Trophoblast cell (in vitro differentiated cells and primary cell): ENCODE measurements at regions not wholly inside any gene's neighbourhood (a gene's known extent, or its start where the extent isn't known, plus 50 kb on each side); places are given as distances from the start of the nearest gene placed in this dataset.

ENCODE experiments used
- DNase-seq, 2 donors: peaks; one replicate each; pipeline ENCODE4 v3.0.0-alpha.2; 2016
- H2AFZ ChIP-seq: 2 replicates; pipeline ENCODE4 v1.6.1; 2013; ENCODE audit warnings: low read length, moderate library complexity, mild to moderate bottlenecking; ENCODE audit not compliant: insufficient read depth, poor library complexity
- H2AK5ac ChIP-seq: 2 replicates; pipeline ENCODE4 v1.6.1; 2013; ENCODE audit warnings: mild to moderate bottlenecking, low read length
- H2BK120ac ChIP-seq: 2 replicates; pipeline ENCODE4 v1.6.1; 2013; ENCODE audit warnings: low read length, mild to moderate bottlenecking, moderate library complexity; ENCODE audit not compliant: insufficient read depth, poor library complexity
- H2BK12ac ChIP-seq: 2 replicates; pipeline ENCODE4 v1.6.1; 2013; ENCODE audit warnings: mild to moderate bottlenecking, low read length, moderate library complexity
- H2BK5ac ChIP-seq: 2 replicates; pipeline ENCODE4 v1.6.1; 2013; ENCODE audit warnings: low read length, low read depth, moderate library complexity, mild to moderate bottlenecking; ENCODE audit not compliant: poor library complexity
- H3K14ac ChIP-seq: 2 replicates; pipeline ENCODE4 v1.6.1; 2013; ENCODE audit warnings: mild to moderate bottlenecking, low read length
- H3K18ac ChIP-seq: 2 replicates; pipeline ENCODE4 v1.6.1; 2013; ENCODE audit warnings: mild to moderate bottlenecking, low read length
- H3K23ac ChIP-seq: 2 replicates; pipeline ENCODE4 v1.6.1; 2013; ENCODE audit warnings: low read length
- H3K27ac ChIP-seq: 2 replicates; pipeline ENCODE4 v1.5.1; 2013; ENCODE audit warnings: low read depth, mild to moderate bottlenecking, inconsistent platforms, low read length, moderate library complexity
- H3K27me3 ChIP-seq: 2 replicates; pipeline ENCODE4 v1.6.1; 2013; ENCODE audit warnings: inconsistent platforms, mild to moderate bottlenecking, low read length, moderate library complexity; ENCODE audit not compliant: insufficient read depth
- H3K36me3 ChIP-seq, 2 experiments: 1 replicate in 1 of 2; 2 replicates in 1 of 2; pipeline ENCODE4 v1.6.1; 2013; ENCODE audit warnings: low read length in 2 of 2, mild to moderate bottlenecking in 2 of 2, moderate library complexity in 1 of 2; ENCODE audit not compliant: insufficient read depth in 2 of 2, control insufficient read depth in 1 of 2
- H3K4ac ChIP-seq: 2 replicates; pipeline ENCODE4 v1.6.1; 2013; ENCODE audit warnings: low read depth, mild to moderate bottlenecking, low read length, moderate library complexity
- H3K4me1 ChIP-seq, 2 experiments: 1 replicate in 1 of 2; 2 replicates in 1 of 2; pipeline ENCODE4 v1.6.1; 2013; ENCODE audit warnings: low read length in 2 of 2, mild to moderate bottlenecking in 2 of 2, moderate library complexity in 1 of 2; ENCODE audit not compliant: insufficient read depth in 2 of 2, control insufficient read depth in 1 of 2
- H3K4me2 ChIP-seq: 2 replicates; pipeline ENCODE4 v1.6.1; 2013; ENCODE audit warnings: inconsistent platforms, mild to moderate bottlenecking, low read length, moderate library complexity
- H3K4me3 ChIP-seq: 2 replicates; pipeline ENCODE4 v1.5.1; 2013; ENCODE audit warnings: mild to moderate bottlenecking, low read depth, low read length, inconsistent platforms
- H3K79me1 ChIP-seq: one replicate; pipeline ENCODE4 v1.6.1; 2013; ENCODE audit warnings: low read length
- H3K79me2 ChIP-seq: 2 replicates; pipeline ENCODE4 v1.6.1; 2013; ENCODE audit warnings: low read length, mild to moderate bottlenecking; ENCODE audit not compliant: control insufficient read depth, insufficient read depth, poor library complexity
- H3K9ac ChIP-seq: 2 replicates; pipeline ENCODE4 v1.6.1; 2013; ENCODE audit warnings: mild to moderate bottlenecking, low read length
- H3K9me3 ChIP-seq: 2 replicates; pipeline ENCODE4 v1.6.1; 2013; ENCODE audit warnings: low read depth, mild to moderate bottlenecking, control low read depth, inconsistent platforms, low read length; ENCODE audit not compliant: insufficient read depth
- H4K12ac ChIP-seq: 2 replicates; pipeline ENCODE4 v1.6.1; 2013; ENCODE audit warnings: low read depth, mild to moderate bottlenecking, low read length, moderate library complexity
- H4K8ac ChIP-seq: 2 replicates; pipeline ENCODE4 v1.6.1; 2013; ENCODE audit warnings: low read depth, mild to moderate bottlenecking, low read length, moderate library complexity
- H4K91ac ChIP-seq: one replicate; pipeline ENCODE4 v1.6.1; 2013; ENCODE audit warnings: low read depth, mild to moderate bottlenecking, low read length, moderate library complexity
- WGBS: extraction: QIAGEN DNeasy Blood & Tissue Kit; methylation state at CpG from one replicate; pipeline ENCODE4 v1.1.7; 2013; ENCODE audit warnings: missing lambda C conversion rate; ENCODE audit not compliant: insufficient read length, insufficient coverage; ENCODE audit errors: extremely low coverage; 5-methylcytosine and 5-hydroxymethylcytosine counted together

DNA sequence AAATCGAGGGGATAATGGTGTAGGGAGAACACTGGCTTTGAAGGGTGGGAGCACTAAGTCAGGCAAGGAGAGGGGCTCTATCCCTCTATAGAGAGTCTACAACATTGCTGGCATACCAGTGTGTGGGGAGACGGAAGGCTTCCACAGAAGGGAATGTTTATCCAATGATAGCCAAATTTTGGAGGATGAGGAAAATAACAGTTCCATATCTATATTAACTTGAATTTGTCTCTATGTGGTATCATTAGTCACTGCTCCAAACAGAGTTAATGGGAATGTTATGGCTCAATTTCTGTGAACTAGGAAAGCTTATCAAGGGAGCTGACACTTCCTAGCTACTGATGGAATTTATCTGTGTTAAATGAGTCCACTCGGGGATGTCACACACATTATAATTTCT is 208.9 kb upstream of the PHACTR1 start:
- Histone ChIP-seq H3K14ac (no peak overlapping the region), H4K12ac (no peak overlapping the region), H3K36me3 (no peaks in the 10 kb centered on the region), H3K4me3 (no peak overlapping the region), H3K18ac (no peak overlapping the region), H3K9me3 (no peaks in the 10 kb centered on the region), H3K4ac (no peak overlapping the region), H3K9ac (no peak overlapping the region), H3K79me1 (no peaks in the 10 kb centered on the region), H4K8ac (no peak overlapping the region), H3K4me1 (no peaks in the 10 kb centered on the region), H3K23ac (no peak overlapping the region), H2BK12ac (no peak overlapping the region), H3K27ac (no peak overlapping the region), H2BK5ac (no peak overlapping the region), H2AFZ (no peak overlapping the region), H3K79me2 (no peaks in the 10 kb centered on the region), H3K4me2 (no peak overlapping the region), H3K27me3 (no peaks in the 10 kb centered on the region), H4K91ac (no peak overlapping the region), H2BK120ac (no peak overlapping the region), H2AK5ac (no peak overlapping the region)
- no peak for DNase-seq
- 100% methylated on average over 1 of the region's 3 CpGs for WGBS

GRCh38 chr6:12508553-12508952 is 208.0 kb upstream of the PHACTR1 start:
- Histone ChIP-seq H2BK120ac (no peak overlapping the region), H3K79me2 (no peaks in the 10 kb centered on the region), H4K8ac (no peak overlapping the region), H2BK12ac (no peak overlapping the region), H3K4ac (no peak overlapping the region), H4K91ac (no peak overlapping the region), H3K27ac (no peak overlapping the region), H3K27me3 (no peaks in the 10 kb centered on the region), H2AFZ (no peak overlapping the region), H2BK5ac (no peak overlapping the region), H3K9ac (no peak overlapping the region), H2AK5ac (no peak overlapping the region), H3K14ac (no peak overlapping the region), H4K12ac (no peak overlapping the region), H3K79me1 (no peaks in the 10 kb centered on the region), H3K9me3 (no peaks in the 10 kb centered on the region), H3K23ac (no peak overlapping the region), H3K4me2 (no peak overlapping the region), H3K36me3 (no peaks in the 10 kb centered on the region), H3K4me3 (no peak overlapping the region), H3K18ac (no peak overlapping the region), H3K4me1 (no peaks in the 10 kb centered on the region)
- DNase-seq, result no peak
- WGBS, result no CpG with 5 or more reads among the region's 4 CpGs

DNA sequence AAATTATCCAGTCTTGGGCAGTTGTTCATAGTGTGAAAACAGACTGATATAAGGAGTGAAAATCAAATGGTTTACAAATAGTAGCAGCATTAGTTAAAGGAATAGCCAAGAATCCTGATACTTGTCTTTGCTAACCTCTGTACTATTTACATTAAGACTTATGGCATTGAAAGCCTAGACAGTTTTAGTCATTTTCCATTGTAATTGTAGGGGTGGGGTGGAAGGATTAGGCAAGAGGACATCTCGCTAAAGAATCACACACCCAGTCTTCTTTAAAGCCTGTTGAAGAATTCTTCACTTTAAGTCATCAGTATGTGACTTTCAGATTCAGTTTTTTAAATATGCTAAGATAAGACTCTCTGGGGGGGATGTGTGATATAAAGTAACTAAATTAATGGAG is 207.5 kb upstream of the PHACTR1 start:
- no CpG with 5 or more reads among the region's 1 CpG for WGBS
- no peaks in the 10 kb centered on the region for H3K9me3 ChIP-seq
- H3K9ac ChIP-seq, result no peak overlapping the region
- no peak overlapping the region for H2BK12ac ChIP-seq
- no peaks in the 10 kb centered on the region for H3K79me2 ChIP-seq
- no peak overlapping the region for H4K8ac ChIP-seq
- no peaks in the 10 kb centered on the region for H3K27me3 ChIP-seq
- no peak overlapping the region for H4K91ac ChIP-seq
- H3K4me3 ChIP-seq, result no peak overlapping the region
- H2AFZ ChIP-seq, result no peak overlapping the region
- no peaks in the 10 kb centered on the region for H3K79me1 ChIP-seq
- H3K4me2 ChIP-seq, result no peak overlapping the region
- no peak overlapping the region for H3K18ac ChIP-seq
- H2BK5ac ChIP-seq, result no peak overlapping the region
- no peak overlapping the region for H3K23ac ChIP-seq
- H4K12ac ChIP-seq, result no peak overlapping the region
- DNase-seq, result no peak
- H3K4me1 ChIP-seq, result no peaks in the 10 kb centered on the region
- no peak overlapping the region for H3K27ac ChIP-seq
- H3K36me3 ChIP-seq, result no peaks in the 10 kb centered on the region
- no peak overlapping the region for H3K14ac ChIP-seq
- H3K4ac ChIP-seq, result no peak overlapping the region
- H2AK5ac ChIP-seq, result no peak overlapping the region
- H2BK120ac ChIP-seq, result no peak overlapping the region

GRCh38 chr6:12516070-12516469 is 200.5 kb upstream of the PHACTR1 start:
- Histone ChIP-seq H3K4ac (no peak overlapping the region), H3K4me3 (no peak overlapping the region), H2AK5ac (no peak overlapping the region), H3K4me2 (no peak overlapping the region), H4K12ac (no peak overlapping the region), H2BK12ac (no peak overlapping the region), H3K4me1 (no peaks in the 10 kb centered on the region), H4K91ac (no peak overlapping the region), H4K8ac (no peak overlapping the region), H3K14ac (no peak overlapping the region), H3K79me2 (no peaks in the 10 kb centered on the region), H3K9me3 (no peaks in the 10 kb centered on the region), H3K36me3 (no peaks in the 10 kb centered on the region), H3K23ac (no peak overlapping the region), H3K18ac (no peak overlapping the region), H3K79me1 (no peaks in the 10 kb centered on the region), H2BK120ac (no peak overlapping the region), H3K9ac (no peak overlapping the region), H3K27ac (no peak overlapping the region), H2BK5ac (no peak overlapping the region), H3K27me3 (no peaks in the 10 kb centered on the region), H2AFZ (no peak overlapping the region)
- no CpG with 5 or more reads among the region's 1 CpG for WGBS
- DNase-seq, result no peak
